K562 (cell line): ENCODE measurements at regions not wholly inside any gene's neighbourhood (a gene's known extent, or its start where the extent isn't known, plus 50 kb on each side); places are given as distances from the start of the nearest gene placed in this dataset.

Experiments used
- ATAC-seq: fragments of 200-7000 bp; cut with Tn5 transposase; 3 replicates; pipeline ENCODE4 v1.9.1; 2020; ENCODE audit warnings: moderate library complexity
- BruUV-seq: library from RNA; stranded (reverse); fragments of 400-500 nt; replicated peaks from 2 replicates; lab custom pipeline; 2021; lab: Mats Ljungman, UMichigan
- CTCF ChIA-PET: fragments of 300-600 bp; formaldehyde crosslinking; extraction: SDS; loops from one replicate; lab custom pipeline; 2021; ENCODE audit warnings: low intra/inter-chr PET ratio; lab: Yijun Ruan, JAX
- POLR2A ChIA-PET: fragments of 300-600, 350-650 bp; sonication (Branson Sonifier 250); formaldehyde crosslinking; extraction: SDS; loops from one replicate; lab custom pipeline; 2021; ENCODE audit warnings: antibody characterized with exemption, inconsistent platforms; lab: Yijun Ruan, JAX
- DNase-seq, 4 experiments: peaks; one replicate each; pipeline versions ENCODE4 v3.0.0 to v3.0.0-alpha.2; 2011 to 2018; ENCODE audit warnings: low spot score in 3 of 4, mixed read lengths in 3 of 4; ENCODE audit errors: extremely low read depth in 1 of 4
- FAIRE-seq: peaks from 2 replicates; lab custom pipeline; 2011; peaks lifted over from hg19 to GRCh38; lab: Jason Lieb, UNC
- H2AFZ ChIP-seq: 2 replicates; pipeline ENCODE4 v1.6.0; 2011; ENCODE audit warnings: low read depth, low read length, control low read depth, inconsistent platforms
- H3K27ac ChIP-seq: fragments of 200-600 bp; 3 replicates; pipeline ENCODE4 v1.8.0; 2011; ENCODE audit warnings: low read depth, mild to moderate bottlenecking, control low read depth, inconsistent platforms, low read length, moderate library complexity, mixed read lengths; ENCODE audit errors: extremely low read depth
- H3K27me3 ChIP-seq, 2 experiments: fragments of 300-600 bp in 1 of 2; 2 replicates in 1 of 2; 3 replicates in 1 of 2; pipeline versions ENCODE4 v1.6.0 to v1.8.0; 2011; ENCODE audit warnings: inconsistent platforms in 2 of 2, low read length in 2 of 2, mild to moderate bottlenecking in 1 of 2, mixed read lengths in 1 of 2, moderate library complexity in 1 of 2; ENCODE audit not compliant: control insufficient read depth in 2 of 2, insufficient read depth in 2 of 2
- H3K36me3 ChIP-seq: fragments of 300-600 bp; 3 replicates; pipeline ENCODE4 v1.8.0; 2011; ENCODE audit warnings: mild to moderate bottlenecking, low read length, inconsistent platforms; ENCODE audit not compliant: control insufficient read depth, insufficient read depth
- H3K4me1 ChIP-seq, 2 experiments: fragments of 200-600 bp in 1 of 2; replicated peaks in 1 of 2; 2 replicates in 1 of 2; 3 replicates in 1 of 2; pipeline versions ENCODE4 v1.5.1 to v1.8.0; 2011; ENCODE audit warnings: inconsistent platforms in 2 of 2, low read length in 2 of 2, mild to moderate bottlenecking in 1 of 2, mixed read lengths in 1 of 2, moderate library complexity in 1 of 2; ENCODE audit not compliant: control insufficient read depth in 2 of 2, insufficient read depth in 2 of 2
- H3K4me2 ChIP-seq: 2 replicates; pipeline ENCODE4 v1.6.1; 2011; ENCODE audit warnings: low read length, control low read depth, inconsistent platforms, mixed read lengths; ENCODE audit not compliant: insufficient read depth
- H3K4me3 ChIP-seq: fragments of 200-600 bp; sonication (generic), shearing (Covaris generic); 2 replicates; pipeline ENCODE4 v1.5.1; 2016; ENCODE audit warnings: control low read depth, inconsistent platforms
- H3K79me2 ChIP-seq: fragments of 200-600 bp; 3 replicates; pipeline ENCODE4 v1.8.0; 2011; ENCODE audit warnings: low read length, inconsistent platforms; ENCODE audit not compliant: control insufficient read depth, insufficient read depth
- H3K9ac ChIP-seq, 2 experiments: 2 replicates each; pipeline versions ENCODE4 v1.6.0 to v1.6.1; 2011; ENCODE audit warnings: low read depth in 2 of 2, low read length in 2 of 2, control low read depth in 1 of 2, inconsistent platforms in 1 of 2, mild to moderate bottlenecking in 1 of 2, mixed read lengths in 1 of 2; ENCODE audit not compliant: insufficient read depth in 1 of 2
- H3K9me1 ChIP-seq: one replicate; pipeline ENCODE4 v1.6.0; 2011; ENCODE audit warnings: inconsistent platforms, mild to moderate bottlenecking, low read length, moderate library complexity; ENCODE audit not compliant: control insufficient read depth, insufficient read depth
- H3K9me3 ChIP-seq: replicated peaks from 2 replicates; pipeline ENCODE4 v1.5.1; 2011; ENCODE audit warnings: low read depth, low read length, inconsistent platforms; ENCODE audit not compliant: control insufficient read depth, insufficient read depth
- H4K20me1 ChIP-seq: replicated peaks from 2 replicates; pipeline ENCODE4 v1.6.1; 2011; ENCODE audit warnings: low read length, inconsistent platforms, mixed read lengths; ENCODE audit not compliant: control insufficient read depth, insufficient read depth
- DPF2 ChIP-seq: fragments of 450-650 bp; IDR thresholded peaks from 2 replicates; pipeline ENCODE4 v1.6.1; 2016
- HMG20B ChIP-seq: fragments of 250-450 bp; sonication (Bioruptor Pico); IDR thresholded peaks from 2 replicates; pipeline ENCODE4 v1.5.0; 2021; ENCODE audit warnings: mild to moderate bottlenecking
- HNRNPLL ChIP-seq: fragments of 200-400 bp; formaldehyde crosslinking; IDR thresholded peaks from 2 replicates; pipeline ENCODE4 v1.6.1; 2017; ENCODE audit warnings: low read length, low read depth, mild to moderate bottlenecking; ENCODE audit not compliant: poor library complexity, severe bottlenecking
- NRF1 ChIP-seq, 2 experiments: fragments of 450-650 bp; IDR thresholded peaks in 1 of 2; conservative IDR thresholded peaks in 1 of 2; 2 replicates each; pipeline ENCODE4 v1.6.1; 2014; ENCODE audit warnings: mild to moderate bottlenecking in 2 of 2
- PHB2 ChIP-seq: fragments of 450-650 bp; IDR thresholded peaks from 2 replicates; pipeline ENCODE4 v1.6.1; 2017; ENCODE audit warnings: low read depth
- POLR3A ChIP-seq: IDR thresholded peaks from 2 replicates; pipeline ENCODE4 v1.6.1; 2011; ENCODE audit warnings: borderline replicate concordance, mild to moderate bottlenecking, moderate library complexity; ENCODE audit not compliant: insufficient read length, insufficient read depth; ENCODE audit errors: extremely low read depth
- PRPF4 ChIP-seq: fragments of 200-400 bp; formaldehyde crosslinking; IDR thresholded peaks from one replicate; pipeline ENCODE4 v1.6.1; 2017; ENCODE audit warnings: low read length, low read depth, mild to moderate bottlenecking; ENCODE audit not compliant: insufficient read depth, poor library complexity, severe bottlenecking
- STAT5B ChIP-seq: fragments of 250-450 bp; sonication (Bioruptor Pico); IDR thresholded peaks from 2 replicates; pipeline ENCODE4 v1.8.0; 2021; ENCODE audit warnings: mild to moderate bottlenecking, inconsistent platforms
- TAF7 ChIP-seq: fragments of 450-650 bp; IDR thresholded peaks from 2 replicates; pipeline ENCODE4 v1.6.1; 2016; ENCODE audit warnings: missing genetic modification characterization, missing compliant biosample characterization
- TAF9B ChIP-seq: fragments of 450-650 bp; IDR thresholded peaks from 2 replicates; pipeline ENCODE4 v1.6.1; 2018; ENCODE audit warnings: mild to moderate bottlenecking; ENCODE audit not compliant: partially characterized antibody
- TEAD4 ChIP-seq, 2 experiments: sonication (generic) in 1 of 2; formaldehyde crosslinking in 1 of 2; IDR thresholded peaks; 2 replicates each; pipeline versions ENCODE4 v1.6.1 to v1.8.0; 2012 to 2022; ENCODE audit warnings: borderline replicate concordance in 1 of 2, inconsistent platforms in 1 of 2, low read length in 1 of 2, mild to moderate bottlenecking in 1 of 2, missing genetic modification reagents in 1 of 2
- ZKSCAN1 ChIP-seq: fragments of 150-350 bp; IDR thresholded peaks from 2 replicates; pipeline ENCODE4 v1.6.1; 2016; ENCODE audit warnings: low read depth, low read length
- ZNF224 ChIP-seq: sonication (generic); formaldehyde crosslinking; IDR thresholded peaks from 2 replicates; pipeline ENCODE4 v1.8.0; 2022; ENCODE audit warnings: mild to moderate bottlenecking, missing genetic modification reagents
- ZNF24 ChIP-seq: fragments of 450-650 bp; IDR thresholded peaks from 2 replicates; pipeline ENCODE4 v1.6.1; 2016
- ZNF507 ChIP-seq: conservative IDR thresholded peaks from 2 replicates; pipeline ENCODE4 v1.6.1; 2017; ENCODE audit warnings: missing genetic modification characterization, missing compliant biosample characterization
- WGBS: fragments of 100-300 bp; shearing (Covaris generic); methylation state at CpG from one replicate; pipeline ENCODE4 v1.1.6; 2016; ENCODE audit warnings: low coverage, mixed read lengths; ENCODE audit not compliant: insufficient coverage; ENCODE audit errors: missing lambda C conversion rate; 5-methylcytosine and 5-hydroxymethylcytosine counted together
- in situ Hi-C: fragments of 300-500 bp; cut with MboI; formaldehyde crosslinking; loops from 4 replicates; pipeline ENCODE4 v1.15.0; 2018; ENCODE audit warnings: inconsistent platforms, mixed read lengths
- intact Hi-C: fragments of 100-400 bp; cut with micrococcal nuclease; formaldehyde crosslinking; loops from 2 replicates; pipeline ENCODE4 v1.14.2; 2022
- TF ChIP-seq, protein P1 (sequence below): sonication (generic); formaldehyde crosslinking; IDR thresholded peaks from 2 replicates; pipeline ENCODE4 v1.9.0; 2022; ENCODE audit warnings: mild to moderate bottlenecking, missing genetic modification reagents
- TF ChIP-seq, protein P2 (sequence below): fragments of 200-400 bp; formaldehyde crosslinking; IDR thresholded peaks from 2 replicates; pipeline ENCODE4 v1.6.1; 2017; ENCODE audit warnings: mild to moderate bottlenecking, low read depth, low read length, moderate library complexity
- TF ChIP-seq, protein P3 (sequence below): fragments of 250-450 bp; sonication (Bioruptor Pico); IDR thresholded peaks from 2 replicates; pipeline ENCODE4 v1.5.0; 2020; ENCODE audit warnings: mild to moderate bottlenecking

DNA sequence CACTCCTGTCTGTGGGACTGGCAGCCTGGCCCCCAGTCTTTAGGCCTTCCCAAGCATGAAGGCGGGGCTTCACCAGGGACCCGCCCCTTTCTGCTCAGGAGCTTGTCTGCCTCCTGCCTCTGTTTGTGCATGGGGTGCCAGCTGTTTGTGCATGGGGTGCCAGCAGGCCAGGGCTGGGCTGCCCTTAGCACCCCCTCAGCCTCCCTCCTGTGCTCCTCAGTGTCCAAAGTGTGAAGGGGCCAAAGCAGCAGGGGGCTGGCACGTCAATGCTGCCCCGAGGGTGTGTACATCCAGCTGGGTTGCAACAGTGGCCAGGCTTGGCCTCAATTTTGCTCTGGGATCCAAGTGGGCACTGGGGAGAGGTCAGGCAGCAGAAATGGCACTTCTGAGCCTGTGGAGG, 298.0 kb upstream of the GALNT5 start (continued):
- TF ChIP-seq TAF9B (no peak), PHB2 (no peak), TAF7 (tag) (no peak), POLR3A (no peak)

DNA sequence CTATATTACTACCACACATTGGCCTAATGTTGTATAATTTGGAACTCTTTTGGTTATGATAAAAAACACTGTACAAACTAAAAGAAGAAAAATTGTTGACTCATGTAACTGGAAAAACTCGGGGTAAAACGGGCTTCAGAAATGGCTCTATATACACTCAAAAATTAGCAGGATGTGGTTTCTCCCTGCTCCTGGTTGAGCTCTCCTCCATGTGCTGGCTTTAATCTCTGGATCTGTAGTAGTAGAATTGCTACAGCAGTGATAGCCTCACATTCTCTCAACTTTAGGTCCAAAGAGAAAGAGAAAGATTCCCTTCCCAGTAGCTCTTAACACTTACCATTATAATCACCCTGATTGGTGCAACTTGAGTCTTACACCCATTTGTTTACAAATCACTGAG, 274.9 kb upstream of the GALNT5 start:
- no peak overlapping the region for H3K9ac ChIP-seq
- no peak overlapping the region for H3K4me2 ChIP-seq
- no peaks in the 10 kb centered on the region for H3K79me2 ChIP-seq
- no peaks in the 10 kb centered on the region for H3K27me3 ChIP-seq
- CTCF ChIA-PET, result no interaction called here
- no peaks in the 10 kb centered on the region for H4K20me1 ChIP-seq
- intact Hi-C loops, result no loop called here
- POLR2A ChIA-PET, result no interaction called here
- H3K36me3 ChIP-seq, result no peaks in the 10 kb centered on the region
- TF ChIP-seq, protein P1, sequence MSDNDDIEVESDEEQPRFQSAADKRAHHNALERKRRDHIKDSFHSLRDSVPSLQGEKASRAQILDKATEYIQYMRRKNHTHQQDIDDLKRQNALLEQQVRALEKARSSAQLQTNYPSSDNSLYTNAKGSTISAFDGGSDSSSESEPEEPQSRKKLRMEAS (CRISPR knock-in tag), result no peak
- TF ChIP-seq HMG20B (CRISPR knock-in tag), result no peak
- TF ChIP-seq TEAD4 (IDR thresholded peaks at IDR 0.05; ENCODE audit: low read length), result no peak
- TF ChIP-seq TEAD4 (CRISPR knock-in tag; IDR thresholded peaks at IDR 0.05; ENCODE audit: borderline replicate concordance), result no peak
- no peak for TF ChIP-seq ZNF507 (tag)
- no peak for TF ChIP-seq ZKSCAN1
- TF ChIP-seq PRPF4, result no peak
- TF ChIP-seq, protein P2, sequence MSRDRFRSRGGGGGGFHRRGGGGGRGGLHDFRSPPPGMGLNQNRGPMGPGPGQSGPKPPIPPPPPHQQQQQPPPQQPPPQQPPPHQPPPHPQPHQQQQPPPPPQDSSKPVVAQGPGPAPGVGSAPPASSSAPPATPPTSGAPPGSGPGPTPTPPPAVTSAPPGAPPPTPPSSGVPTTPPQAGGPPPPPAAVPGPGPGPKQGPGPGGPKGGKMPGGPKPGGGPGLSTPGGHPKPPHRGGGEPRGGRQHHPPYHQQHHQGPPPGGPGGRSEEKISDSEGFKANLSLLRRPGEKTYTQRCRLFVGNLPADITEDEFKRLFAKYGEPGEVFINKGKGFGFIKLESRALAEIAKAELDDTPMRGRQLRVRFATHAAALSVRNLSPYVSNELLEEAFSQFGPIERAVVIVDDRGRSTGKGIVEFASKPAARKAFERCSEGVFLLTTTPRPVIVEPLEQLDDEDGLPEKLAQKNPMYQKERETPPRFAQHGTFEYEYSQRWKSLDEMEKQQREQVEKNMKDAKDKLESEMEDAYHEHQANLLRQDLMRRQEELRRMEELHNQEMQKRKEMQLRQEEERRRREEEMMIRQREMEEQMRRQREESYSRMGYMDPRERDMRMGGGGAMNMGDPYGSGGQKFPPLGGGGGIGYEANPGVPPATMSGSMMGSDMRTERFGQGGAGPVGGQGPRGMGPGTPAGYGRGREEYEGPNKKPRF, result no peak
- no peak for TF ChIP-seq HNRNPLL
- TF ChIP-seq ZNF224 (CRISPR knock-in tag), result no peak
- TF ChIP-seq, protein P3, sequence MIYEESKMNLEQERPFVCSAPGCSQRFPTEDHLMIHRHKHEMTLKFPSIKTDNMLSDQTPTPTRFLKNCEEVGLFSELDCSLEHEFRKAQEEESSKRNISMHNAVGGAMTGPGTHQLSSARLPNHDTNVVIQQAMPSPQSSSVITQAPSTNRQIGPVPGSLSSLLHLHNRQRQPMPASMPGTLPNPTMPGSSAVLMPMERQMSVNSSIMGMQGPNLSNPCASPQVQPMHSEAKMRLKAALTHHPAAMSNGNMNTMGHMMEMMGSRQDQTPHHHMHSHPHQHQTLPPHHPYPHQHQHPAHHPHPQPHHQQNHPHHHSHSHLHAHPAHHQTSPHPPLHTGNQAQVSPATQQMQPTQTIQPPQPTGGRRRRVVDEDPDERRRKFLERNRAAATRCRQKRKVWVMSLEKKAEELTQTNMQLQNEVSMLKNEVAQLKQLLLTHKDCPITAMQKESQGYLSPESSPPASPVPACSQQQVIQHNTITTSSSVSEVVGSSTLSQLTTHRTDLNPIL (CRISPR knock-in tag), result no peak
- no peak for TF ChIP-seq NRF1 (conservative IDR thresholded peaks at IDR 0.05 in 1 of 2, IDR thresholded peaks at IDR 0.05 in 1 of 2)
- TF ChIP-seq ZNF24, result no peak
- TF ChIP-seq DPF2, result no peak
- TF ChIP-seq STAT5B (CRISPR knock-in tag), result no peak
- H3K4me3 ChIP-seq, result no peak overlapping the region
- no peak for FAIRE-seq
- H3K9me1 ChIP-seq, result no peaks in the 10 kb centered on the region
- no peak for ATAC-seq
- BruUV-seq, result no TSS peak
- in situ Hi-C loops, result no loop called here
- 0% methylated on average over 2 of the region's 2 CpGs for WGBS
- no peak overlapping the region for H3K27ac ChIP-seq
- H3K4me1 ChIP-seq, result no peaks in the 10 kb centered on the region
- H2AFZ ChIP-seq, result no peak overlapping the region
- DNase-seq, result no peak
- no peaks in the 10 kb centered on the region for H3K9me3 ChIP-seq
